ENCODE measurements at regions not wholly inside any gene's neighbourhood (a gene's known extent, or its start where the extent isn't known, plus 50 kb on each side); places are given as distances from the start of the nearest gene placed in this dataset.

GRCh38 chr11:120011836-120012235 lies 126.1 kb downstream of the TRIM29 start:
- intact Hi-C loops (cut with DNase I) = loop anchor here in 8 of 10 donors (2.0 to 10.0 kb wide), 7 partner anchors 277 to 357 kb away; partner anchors contain the start of gene NECTIN1 (in 2 of the 8)

GRCh38 chr11:120010775-120011174 lies 127.1 kb downstream of the TRIM29 start:
- Histone ChIP-seq H3K4me3 (no peak overlapping the region), H3K36me3 (no peaks in the 10 kb centered on the region), H3K9me3 (no peaks in the 10 kb centered on the region), H3K27ac (no peak overlapping the region), H3K27me3 (peaks cover 0 to 58% (median 43%) of the 10 kb centered on the region in 7 donors), H3K4me1 (peaks cover 0 to 6% (median 0%) of the 10 kb centered on the region in 9 donors)
- no peak for TF ChIP-seq CTCF (IDR thresholded peaks at IDR 0.05)
- WGBS, 2 donors = 54 to 68% methylated on average over 9 of the region's 9 CpGs
- DNase-seq (no peak), ATAC-seq (no peak)
- intact Hi-C loops (cut with DNase I) = loop anchor here in 8 of 10 donors (5.0 to 10.0 kb wide), 6 partner anchors 276 to 356 kb away; partner anchors contain the start of gene NECTIN1 (in 2 of the 8)

More at GRCh38 chr11:120011836-120012235, 126.1 kb downstream of the TRIM29 start:
- H3K36me3 ChIP-seq = no peaks in the 10 kb centered on the region
- H3K9me3 ChIP-seq = no peaks in the 10 kb centered on the region
- TF ChIP-seq CTCF (IDR thresholded peaks at IDR 0.05) = no peak
- H3K4me3 ChIP-seq = no peak overlapping the region
- WGBS, 2 donors = 76 to 82% methylated on average over 10 of the region's 10 CpGs
- H3K27me3 ChIP-seq = peaks cover 0 to 66% (median 52%) of the 10 kb centered on the region in 7 donors
- H3K4me1 ChIP-seq = peaks cover 0 to 6% (median 0%) of the 10 kb centered on the region in 9 donors
- DNase-seq = no peak
- H3K27ac ChIP-seq = no peak overlapping the region
- no peak for ATAC-seq

- Histone ChIP-seq H3K36me3 (no peaks in the 10 kb centered on the region), H3K4me3 (no peak overlapping the region), H3K9me3 (no peaks in the 10 kb centered on the region), H3K4me1 (peaks cover 0 to 6% (median 0%) of the 10 kb centered on the region in 9 donors), H3K27me3 (peaks cover 0 to 51% (median 36%) of the 10 kb centered on the region in 7 donors), H3K27ac (no peak overlapping the region)
- ATAC-seq (peak in 1 of 8 donors; percentile 55), DNase-seq (no peak)
- 77 to 83% methylated on average over 4 of the region's 4 CpGs for WGBS, 2 donors
- intact Hi-C loops (cut with DNase I) = loop anchor here in 8 of 10 donors (5.0 to 10.0 kb wide), 6 partner anchors 275 to 355 kb away; partner anchors contain the start of gene NECTIN1 (in 2 of the 8)
- no peak for TF ChIP-seq CTCF (IDR thresholded peaks at IDR 0.05)
Measured at GRCh38 chr11:120009938-120010337, 128.0 kb downstream of the TRIM29 start.

GRCh38 chr11:120007144-120007543 lies 130.8 kb downstream of the TRIM29 start:
- intact Hi-C loops (cut with DNase I) = no loop called here
- no peaks in the 10 kb centered on the region for H3K4me1 ChIP-seq
- ATAC-seq (no peak), DNase-seq (no peak)
- no peak overlapping the region for H3K27ac ChIP-seq
- no peaks in the 10 kb centered on the region for H3K9me3 ChIP-seq
- WGBS, 2 donors = 70 to 76% methylated on average over 4 of the region's 4 CpGs
- no peaks in the 10 kb centered on the region for H3K36me3 ChIP-seq
- H3K27me3 ChIP-seq = peaks cover 0 to 40% (median 15%) of the 10 kb centered on the region in 7 donors
- no peak overlapping the region for H3K4me3 ChIP-seq
- TF ChIP-seq CTCF (IDR thresholded peaks at IDR 0.05) = no peak

Measured in heart right ventricle (tissue), 16 donors.